Neural crest cell (in vitro differentiated cells): ENCODE measurements at regions not wholly inside any gene's neighbourhood (a gene's known extent, or its start where the extent isn't known, plus 50 kb on each side); places are given as distances from the start of the nearest gene placed in this dataset.

ENCODE experiments used
- DNase-seq: peaks from one replicate; pipeline ENCODE4 v3.0.0; 2021; ENCODE audit warnings: low read depth, mixed read lengths, low spot score
- H3K27ac Mint-ChIP-seq: one replicate; pipeline ENCODE4 v1.8.0; 2021; ENCODE audit warnings: mild to moderate bottlenecking, mixed read lengths; ENCODE audit not compliant: unreplicated experiment
- H3K27me3 Mint-ChIP-seq: 2 replicates; pipeline ENCODE4 v1.8.0; 2021; ENCODE audit warnings: low read depth, mild to moderate bottlenecking, mixed read lengths
- H3K36me3 Mint-ChIP-seq: 2 replicates; pipeline ENCODE4 v1.8.0; 2021; ENCODE audit warnings: low read depth, mild to moderate bottlenecking, mixed read lengths
- H3K4me1 Mint-ChIP-seq: 2 replicates; pipeline ENCODE4 v1.8.0; 2021; ENCODE audit warnings: mixed read lengths
- H3K4me3 Mint-ChIP-seq: one replicate; pipeline ENCODE4 v1.8.0; 2021; ENCODE audit warnings: mild to moderate bottlenecking, mixed read lengths
- H3K9me3 Mint-ChIP-seq: 2 replicates; pipeline ENCODE4 v1.8.0; 2021; ENCODE audit warnings: mixed read lengths
- CTCF ChIP-seq: fragments of 200-600 bp; sonication (generic); conservative IDR thresholded peaks from 2 replicates; pipeline ENCODE4 v1.5.0; 2021; ENCODE audit warnings: antibody characterized with exemption, mild to moderate bottlenecking

DNA sequence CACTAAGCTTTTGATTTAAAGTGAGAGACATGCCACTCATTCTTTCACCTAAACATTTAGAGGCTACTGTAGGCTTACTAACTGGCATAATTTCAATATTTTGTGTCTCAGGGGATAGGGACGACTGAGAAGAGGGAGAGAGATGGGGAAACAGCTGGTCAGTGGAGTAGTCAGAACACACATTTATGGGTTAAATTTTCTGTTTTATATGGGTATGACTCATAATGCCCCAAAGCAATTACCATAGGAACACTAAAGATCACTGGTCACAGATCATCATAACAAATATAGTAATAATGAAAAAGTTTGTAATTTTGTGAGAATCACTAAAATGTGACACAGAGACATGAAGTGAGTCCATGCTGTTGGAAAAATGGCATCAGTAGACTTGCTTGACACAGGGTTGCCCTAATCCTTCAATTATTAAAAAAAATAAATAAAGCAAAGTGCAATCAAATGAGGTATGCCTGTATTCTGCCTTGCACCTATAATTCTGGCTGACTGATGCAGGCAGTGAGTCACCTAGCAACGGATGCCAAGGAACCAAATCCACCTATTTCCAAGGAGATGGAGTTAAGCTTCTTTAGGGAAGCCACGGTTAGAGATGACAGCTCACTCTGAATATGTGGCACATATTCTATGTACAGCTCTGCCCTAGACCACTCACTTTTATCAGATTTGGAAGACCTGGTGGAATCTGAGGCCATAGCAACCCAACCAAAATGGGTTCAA, 166.1 kb downstream of the MARCHF11 start:
- TF ChIP-seq CTCF: no peak
- Mint-ChIP-seq H3K4me1 (no peaks in the 10 kb centered on the region), H3K9me3 (peaks cover 13% of the 10 kb centered on the region), H3K27ac (no peak overlapping the region), H3K27me3 (no peaks in the 10 kb centered on the region), H3K4me3 (no peak overlapping the region), H3K36me3 (no peaks in the 10 kb centered on the region)
- no peak for DNase-seq

GRCh38 chr5:16009256-16009655, 170.3 kb downstream of the MARCHF11 start:
- no peak overlapping the region for H3K4me3 Mint-ChIP-seq
- no peak overlapping the region for H3K27ac Mint-ChIP-seq
- no peaks in the 10 kb centered on the region for H3K27me3 Mint-ChIP-seq
- no peak for DNase-seq
- H3K4me1 Mint-ChIP-seq: no peaks in the 10 kb centered on the region
- TF ChIP-seq CTCF: no peak
- no peaks in the 10 kb centered on the region for H3K36me3 Mint-ChIP-seq
- peaks cover 10% of the 10 kb centered on the region for H3K9me3 Mint-ChIP-seq

DNA sequence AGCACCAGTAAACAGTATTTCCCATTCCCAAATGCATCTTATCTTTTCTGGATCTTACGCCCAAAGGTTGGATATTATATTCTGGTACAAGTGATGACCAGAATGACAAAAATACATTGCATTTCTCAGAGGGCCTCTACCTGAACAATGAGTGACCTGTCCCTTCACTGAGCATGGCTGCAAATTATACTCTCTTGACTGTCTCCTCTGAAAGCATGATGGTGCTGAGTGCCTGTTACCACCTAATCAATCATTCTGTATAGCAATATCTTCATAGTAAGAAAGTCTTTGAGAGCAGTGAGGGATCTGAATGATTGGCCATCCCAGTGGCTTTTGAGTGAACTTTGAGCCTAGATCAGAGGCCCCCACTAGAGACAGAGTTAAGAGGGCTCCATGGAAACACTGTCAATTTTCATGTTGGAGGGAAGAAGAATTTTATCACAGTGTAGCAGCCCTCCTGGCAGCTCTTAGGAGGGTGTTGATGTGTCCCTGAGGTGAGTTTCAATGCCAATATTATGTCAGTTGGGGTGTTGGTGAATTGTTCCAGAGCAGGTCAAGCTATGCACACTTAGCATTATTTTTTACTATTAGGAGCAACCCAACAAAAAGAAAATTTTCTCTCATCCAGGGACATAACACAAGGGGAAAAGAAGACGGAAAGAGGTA, 171.7 kb downstream of the MARCHF11 start:
- H3K4me1 Mint-ChIP-seq: no peaks in the 10 kb centered on the region
- no peak overlapping the region for H3K4me3 Mint-ChIP-seq
- H3K27me3 Mint-ChIP-seq: no peaks in the 10 kb centered on the region
- no peak for DNase-seq
- H3K27ac Mint-ChIP-seq: no peak overlapping the region
- H3K36me3 Mint-ChIP-seq: no peaks in the 10 kb centered on the region
- TF ChIP-seq CTCF: no peak
- H3K9me3 Mint-ChIP-seq: peaks cover 10% of the 10 kb centered on the region

GRCh38 chr5:16005225-16005624, 174.4 kb downstream of the MARCHF11 start:
- no peak overlapping the region for H3K27ac Mint-ChIP-seq
- no peaks in the 10 kb centered on the region for H3K36me3 Mint-ChIP-seq
- no peak for DNase-seq
- H3K4me3 Mint-ChIP-seq: no peak overlapping the region
- peaks cover 10% of the 10 kb centered on the region for H3K9me3 Mint-ChIP-seq
- no peaks in the 10 kb centered on the region for H3K4me1 Mint-ChIP-seq
- TF ChIP-seq CTCF: no peak
- H3K27me3 Mint-ChIP-seq: no peaks in the 10 kb centered on the region

- DNase-seq: no peak
- Mint-ChIP-seq H3K4me3 (no peak overlapping the region), H3K27me3 (no peaks in the 10 kb centered on the region), H3K27ac (no peak overlapping the region), H3K4me1 (no peaks in the 10 kb centered on the region), H3K9me3 (peaks cover 5% of the 10 kb centered on the region), H3K36me3 (no peaks in the 10 kb centered on the region)
- TF ChIP-seq CTCF: no peak
These were observed 179.5 kb downstream of the MARCHF11 start for GRCh38 chr5:16000056-16000455.
